IMR-90 (cell line): ENCODE measurements at regions not wholly inside any gene's neighbourhood (a gene's known extent, or its start where the extent isn't known, plus 50 kb on each side); places are given as distances from the start of the nearest gene placed in this dataset.

Experiments used
- ATAC-seq: fragments of 200-7000 bp; cut with Tn5 transposase; 2 replicates; pipeline ENCODE4 v1.9.1; 2020; ENCODE audit warnings: low read depth, mild to moderate bottlenecking, moderate library complexity
- BruUV-seq: library from RNA; stranded (reverse); fragments of 400-500 nt; replicated peaks from 2 replicates; lab custom pipeline; 2021; lab: Mats Ljungman, UMichigan
- CTCF ChIA-PET: fragments of 300-600 bp; formaldehyde crosslinking; extraction: SDS; loops from one replicate; lab custom pipeline; 2021; ENCODE audit warnings: antibody characterized with exemption; lab: Yijun Ruan, JAX
- POLR2A ChIA-PET: fragments of 300-600 bp; sonication (Branson Sonifier 250); formaldehyde crosslinking; loops from one replicate; lab custom pipeline; 2022; ENCODE audit warnings: antibody characterized with exemption; ENCODE audit not compliant: unreplicated experiment; lab: Charles Lee
- DNase-seq: peaks from one replicate; pipeline ENCODE4 v3.0.0; 2013
- H2AFZ ChIP-seq: replicated peaks from 2 replicates; pipeline ENCODE3; 2013; ENCODE audit warnings: low read length, mild to moderate bottlenecking; ENCODE audit not compliant: poor library complexity
- H2AK5ac ChIP-seq: 2 replicates; pipeline ENCODE4 v1.6.1; 2013; ENCODE audit warnings: low read depth, low read length, inconsistent platforms
- H2AK9ac ChIP-seq: replicated peaks from 2 replicates; pipeline ENCODE3; 2013; ENCODE audit warnings: mild to moderate bottlenecking, low read depth, low read length, moderate library complexity; ENCODE audit not compliant: poor library complexity
- H2BK120ac ChIP-seq: 2 replicates; pipeline ENCODE4 v1.6.1; 2013; ENCODE audit warnings: low read depth, low read length, inconsistent platforms
- H2BK15ac ChIP-seq: 3 replicates; pipeline ENCODE4 v1.6.1; 2013; ENCODE audit warnings: low read depth, low read length, inconsistent platforms
- H2BK20ac ChIP-seq: 2 replicates; pipeline ENCODE4 v1.6.1; 2013; ENCODE audit warnings: low read depth, mild to moderate bottlenecking, inconsistent platforms, low read length, moderate library complexity
- H2BK5ac ChIP-seq: 2 replicates; pipeline ENCODE4 v1.6.1; 2013; ENCODE audit warnings: mild to moderate bottlenecking, low read depth, low read length, inconsistent platforms; ENCODE audit not compliant: poor library complexity, severe bottlenecking
- H3K14ac ChIP-seq: replicated peaks from 2 replicates; pipeline ENCODE4 v1.6.1; 2013; ENCODE audit warnings: low read depth, low read length, inconsistent platforms
- H3K18ac ChIP-seq: 2 replicates; pipeline ENCODE4 v1.6.1; 2013; ENCODE audit warnings: low read depth, low read length, control low read depth
- H3K23ac ChIP-seq: 2 replicates; pipeline ENCODE4 v1.6.1; 2013; ENCODE audit warnings: low read depth, low read length, inconsistent platforms
- H3K27ac ChIP-seq: 2 replicates; pipeline ENCODE4 v1.5.1; 2013; ENCODE audit warnings: mild to moderate bottlenecking, control low read depth, low read length; ENCODE audit not compliant: insufficient read depth
- H3K27me3 ChIP-seq: 2 replicates; pipeline ENCODE4 v1.6.1; 2013; ENCODE audit warnings: low read length; ENCODE audit not compliant: control insufficient read depth, insufficient read depth
- H3K36me3 ChIP-seq: 2 replicates; pipeline ENCODE4 v1.6.1; 2013; ENCODE audit warnings: low read length, mixed read lengths; ENCODE audit not compliant: control insufficient read depth, insufficient read depth
- H3K4ac ChIP-seq: 2 replicates; pipeline ENCODE4 v1.6.1; 2013; ENCODE audit warnings: low read depth, low read length, inconsistent platforms
- H3K4me1 ChIP-seq: 2 replicates; pipeline ENCODE4 v1.6.1; 2013; ENCODE audit warnings: low read length, mixed read lengths; ENCODE audit not compliant: control insufficient read depth, insufficient read depth
- H3K4me2 ChIP-seq: 2 replicates; pipeline ENCODE4 v1.6.1; 2013; ENCODE audit warnings: low read depth, mild to moderate bottlenecking, control low read depth, low read length, moderate library complexity
- H3K4me3 ChIP-seq: 2 replicates; pipeline ENCODE4 v1.5.1; 2013; ENCODE audit warnings: low read depth, mild to moderate bottlenecking, control low read depth, low read length, moderate library complexity; ENCODE audit not compliant: insufficient read depth
- H3K56ac ChIP-seq: 2 replicates; pipeline ENCODE4 v1.6.1; 2013; ENCODE audit warnings: low read length, inconsistent platforms; ENCODE audit not compliant: insufficient read depth; ENCODE audit errors: extremely low read depth
- H3K79me1 ChIP-seq, 2 experiments: 2 replicates each; pipeline ENCODE4 v1.6.1; 2013; ENCODE audit warnings: low read length in 2 of 2, inconsistent platforms in 1 of 2, low read depth in 1 of 2
- H3K9ac ChIP-seq: 2 replicates; pipeline ENCODE4 v1.6.1; 2013; ENCODE audit warnings: low read depth, low read length, control low read depth
- H3K9me1 ChIP-seq: 2 replicates; pipeline ENCODE4 v1.6.1; 2013; ENCODE audit warnings: low read length, inconsistent platforms; ENCODE audit not compliant: insufficient read depth
- H3K9me3 ChIP-seq: 2 replicates; pipeline ENCODE4 v1.6.1; 2013; ENCODE audit warnings: low read length; ENCODE audit not compliant: control insufficient read depth, insufficient read depth
- H4K20me1 ChIP-seq: 2 replicates; pipeline ENCODE4 v1.6.1; 2013; ENCODE audit warnings: low read length, inconsistent platforms; ENCODE audit not compliant: insufficient read depth
- H4K5ac ChIP-seq: 2 replicates; pipeline ENCODE4 v1.6.1; 2013; ENCODE audit warnings: mild to moderate bottlenecking, low read depth, low read length, control low read depth
- H4K8ac ChIP-seq, 2 experiments: 2 replicates each; pipeline ENCODE4 v1.6.1; 2013; ENCODE audit warnings: low read depth in 2 of 2, low read length in 2 of 2, control low read depth in 1 of 2, inconsistent platforms in 1 of 2
- H4K91ac ChIP-seq: 2 replicates; pipeline ENCODE4 v1.6.1; 2013; ENCODE audit warnings: low read depth, low read length, inconsistent platforms; ENCODE audit not compliant: insufficient read depth
- BHLHE40 ChIP-seq: fragments of 150-350 bp; IDR thresholded peaks from 2 replicates; pipeline ENCODE4 v1.6.1; 2016; ENCODE audit warnings: mild to moderate bottlenecking, low read depth, low read length
- CEBPB ChIP-seq: IDR thresholded peaks from 2 replicates; pipeline ENCODE4 v1.6.1; 2012; ENCODE audit warnings: low read depth, low read length, improper control_type of control experiment
- FOS ChIP-seq: fragments of 150-350 bp; IDR thresholded peaks from 2 replicates; pipeline ENCODE4 v1.6.1; 2016; ENCODE audit warnings: low read depth, low read length
- MAZ ChIP-seq: IDR thresholded peaks from 2 replicates; pipeline ENCODE4 v1.6.1; 2012; ENCODE audit warnings: low read depth, mild to moderate bottlenecking, low read length, improper control_type of control experiment, moderate library complexity, borderline replicate concordance
- MXI1 ChIP-seq: IDR thresholded peaks from 2 replicates; pipeline ENCODE4 v1.6.1; 2012; ENCODE audit warnings: low read depth, mild to moderate bottlenecking, low read length, moderate library complexity, borderline replicate concordance
- POLR2A ChIP-seq: IDR thresholded peaks from 2 replicates; pipeline ENCODE4 v1.6.1; 2012; ENCODE audit warnings: mild to moderate bottlenecking, low read depth, low read length
- RAD21 ChIP-seq: IDR thresholded peaks from 2 replicates; pipeline ENCODE4 v1.6.1; 2012; ENCODE audit warnings: low read length, improper control_type of control experiment
- USF2 ChIP-seq: fragments of 150-350 bp; IDR thresholded peaks from 2 replicates; pipeline ENCODE4 v1.6.1; 2017; ENCODE audit warnings: mild to moderate bottlenecking, antibody characterized with exemption, low read length, low read depth
- WGBS, 2 experiments: methylation state at CpG; one replicate each; pipeline versions ENCODE4 v1.1.5 to v1.1.7; 2013; ENCODE audit warnings: missing lambda C conversion rate in 2 of 2; ENCODE audit not compliant: insufficient read length in 1 of 2; ENCODE audit errors: extremely low coverage in 2 of 2; 5-methylcytosine and 5-hydroxymethylcytosine counted together
- dilution Hi-C: fragments of 300-500 bp; cut with HindIII; formaldehyde crosslinking; loops from one replicate; pipeline ENCODE4 v1.14.3; 2018; ENCODE audit warnings: low sequenced_read_pairs; ENCODE audit not compliant: unreplicated experiment
- in situ Hi-C: fragments of 300-500 bp; cut with MboI; formaldehyde crosslinking; loops from 3 replicates; pipeline ENCODE4 v1.14.3; 2019; ENCODE audit warnings: low sequenced_read_pairs, inconsistent platforms, mixed read lengths
- intact Hi-C: fragments of 100-400 bp; cut with micrococcal nuclease; formaldehyde crosslinking; loops from 2 replicates; pipeline ENCODE4 v1.10.0; 2022
- TF ChIP-seq, protein P1 (sequence below): conservative IDR thresholded peaks from 2 replicates; pipeline ENCODE4 v1.5.1; 2012; ENCODE audit warnings: mild to moderate bottlenecking, low read depth, low read length, improper control_type of control experiment
- TF ChIP-seq, protein P2 (sequence below): fragments of 150-350 bp; IDR thresholded peaks from 2 replicates; pipeline ENCODE4 v1.6.1; 2016; ENCODE audit warnings: low read depth, mild to moderate bottlenecking, low read length, moderate library complexity, borderline replicate concordance

DNA sequence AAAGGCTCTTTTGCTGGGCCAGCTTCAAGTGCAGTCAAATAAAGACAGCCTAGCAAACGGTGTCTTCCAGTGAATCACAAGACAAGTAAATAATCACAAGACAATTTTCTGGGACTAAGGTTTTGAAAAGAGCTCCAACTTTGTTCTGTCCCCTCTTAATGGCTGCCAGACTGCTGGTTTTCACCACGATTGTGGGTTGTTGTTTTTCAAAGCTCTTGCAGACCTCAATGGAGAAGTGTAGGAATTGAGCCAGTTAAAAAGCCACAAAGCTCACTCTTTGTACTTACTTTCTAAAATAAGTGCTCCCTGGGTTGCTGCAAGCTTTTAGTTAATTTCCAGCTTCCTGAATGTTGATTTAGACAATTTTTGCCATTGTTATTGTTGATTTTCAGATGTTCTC lies 405.8 kb upstream of the HTR2C start:
- no peak overlapping the region for H3K14ac ChIP-seq
- no peaks in the 10 kb centered on the region for H3K9me1 ChIP-seq
- BruUV-seq, result no TSS peak
- no peak overlapping the region for H2AFZ ChIP-seq
- no peak overlapping the region for H3K23ac ChIP-seq
- no peaks in the 10 kb centered on the region for H3K4me1 ChIP-seq
- no peak for ATAC-seq
- H2AK5ac ChIP-seq, result no peak overlapping the region
- H3K27me3 ChIP-seq, result no peaks in the 10 kb centered on the region; the same call in 1 of the 2 replicates
- ChIA-PET CTCF (interaction anchor here (0.6 kb wide), 1 partner anchor 1937 kb away, joined by 3 read pairs; no protein-coding TSS in a partner anchor), POLR2A (no interaction called here)
- H3K56ac ChIP-seq, result no peak overlapping the region
- H4K91ac ChIP-seq, result no peak overlapping the region
- H2BK5ac ChIP-seq, result no peak overlapping the region
- H3K4me3 ChIP-seq, result no peak overlapping the region
- no peaks in the 10 kb centered on the region for H3K9me3 ChIP-seq
- H4K8ac ChIP-seq, result no peak overlapping the region
- H2BK20ac ChIP-seq, result no peak overlapping the region
- dilution Hi-C loops, result no loop called here
- in situ Hi-C loops, result no loop called here
- no peak overlapping the region for H3K9ac ChIP-seq
- no peaks in the 10 kb centered on the region for H4K20me1 ChIP-seq
- WGBS, 2 experiments, result no CpG with 5 or more reads among the region's 2 CpGs
- H2BK120ac ChIP-seq, result no peak overlapping the region
- H3K4me2 ChIP-seq, result no peak overlapping the region
- H3K36me3 ChIP-seq, result no peaks in the 10 kb centered on the region
- no peak overlapping the region for H2AK9ac ChIP-seq
- no peak overlapping the region for H3K4ac ChIP-seq
- TF ChIP-seq POLR2A (no peak), FOS (no peak), RAD21 (no peak), CEBPB (no peak), MAZ (no peak), USF2 (no peak), MXI1 (no peak), BHLHE40 (no peak)
- TF ChIP-seq, protein P1, sequence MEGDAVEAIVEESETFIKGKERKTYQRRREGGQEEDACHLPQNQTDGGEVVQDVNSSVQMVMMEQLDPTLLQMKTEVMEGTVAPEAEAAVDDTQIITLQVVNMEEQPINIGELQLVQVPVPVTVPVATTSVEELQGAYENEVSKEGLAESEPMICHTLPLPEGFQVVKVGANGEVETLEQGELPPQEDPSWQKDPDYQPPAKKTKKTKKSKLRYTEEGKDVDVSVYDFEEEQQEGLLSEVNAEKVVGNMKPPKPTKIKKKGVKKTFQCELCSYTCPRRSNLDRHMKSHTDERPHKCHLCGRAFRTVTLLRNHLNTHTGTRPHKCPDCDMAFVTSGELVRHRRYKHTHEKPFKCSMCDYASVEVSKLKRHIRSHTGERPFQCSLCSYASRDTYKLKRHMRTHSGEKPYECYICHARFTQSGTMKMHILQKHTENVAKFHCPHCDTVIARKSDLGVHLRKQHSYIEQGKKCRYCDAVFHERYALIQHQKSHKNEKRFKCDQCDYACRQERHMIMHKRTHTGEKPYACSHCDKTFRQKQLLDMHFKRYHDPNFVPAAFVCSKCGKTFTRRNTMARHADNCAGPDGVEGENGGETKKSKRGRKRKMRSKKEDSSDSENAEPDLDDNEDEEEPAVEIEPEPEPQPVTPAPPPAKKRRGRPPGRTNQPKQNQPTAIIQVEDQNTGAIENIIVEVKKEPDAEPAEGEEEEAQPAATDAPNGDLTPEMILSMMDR, result no peak
- TF ChIP-seq, protein P2, sequence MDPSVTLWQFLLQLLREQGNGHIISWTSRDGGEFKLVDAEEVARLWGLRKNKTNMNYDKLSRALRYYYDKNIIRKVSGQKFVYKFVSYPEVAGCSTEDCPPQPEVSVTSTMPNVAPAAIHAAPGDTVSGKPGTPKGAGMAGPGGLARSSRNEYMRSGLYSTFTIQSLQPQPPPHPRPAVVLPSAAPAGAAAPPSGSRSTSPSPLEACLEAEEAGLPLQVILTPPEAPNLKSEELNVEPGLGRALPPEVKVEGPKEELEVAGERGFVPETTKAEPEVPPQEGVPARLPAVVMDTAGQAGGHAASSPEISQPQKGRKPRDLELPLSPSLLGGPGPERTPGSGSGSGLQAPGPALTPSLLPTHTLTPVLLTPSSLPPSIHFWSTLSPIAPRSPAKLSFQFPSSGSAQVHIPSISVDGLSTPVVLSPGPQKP, result no peak
- no peak overlapping the region for H4K5ac ChIP-seq
- H3K18ac ChIP-seq, result no peak overlapping the region
- intact Hi-C loops, result no loop called here
- H3K27ac ChIP-seq, result no peak overlapping the region
- H2BK15ac ChIP-seq, result no peak overlapping the region
- DNase-seq, result no peak
- H3K79me1 ChIP-seq, result no peaks in the 10 kb centered on the region
